Ishikawa (cell line): ENCODE measurements at regions not wholly inside any gene's neighbourhood (a gene's known extent, or its start where the extent isn't known, plus 50 kb on each side); places are given as distances from the start of the nearest gene placed in this dataset.

Source experiments
- CEBPB ChIP-seq: IDR thresholded peaks from 2 replicates; pipeline ENCODE4 v1.6.1; 2012
- CREB1 ChIP-seq: IDR thresholded peaks from 2 replicates; pipeline ENCODE4 v1.6.1; 2012; ENCODE audit warnings: low read depth
- EGR1 ChIP-seq: IDR thresholded peaks from 2 replicates; pipeline ENCODE4 v1.6.1; 2012
- EP300 ChIP-seq: IDR thresholded peaks from 2 replicates; pipeline ENCODE4 v1.6.1; 2012; ENCODE audit warnings: borderline replicate concordance
- FOXM1 ChIP-seq: IDR thresholded peaks from 2 replicates; pipeline ENCODE4 v1.6.1; 2012; ENCODE audit warnings: low read depth, borderline replicate concordance
- MAX ChIP-seq: IDR thresholded peaks from 2 replicates; pipeline ENCODE4 v1.6.1; 2012
- NFIC ChIP-seq: IDR thresholded peaks from 2 replicates; pipeline ENCODE4 v1.6.1; 2012
- RAD21 ChIP-seq: IDR thresholded peaks from 2 replicates; pipeline ENCODE4 v1.6.1; 2012; ENCODE audit warnings: low read depth
- REST ChIP-seq: IDR thresholded peaks from 2 replicates; pipeline ENCODE4 v1.6.1; 2012; ENCODE audit warnings: low read depth, mild to moderate bottlenecking
- TAF1 ChIP-seq: IDR thresholded peaks from 2 replicates; pipeline ENCODE4 v1.6.1; 2012; ENCODE audit warnings: low read depth, mild to moderate bottlenecking
- TCF12 ChIP-seq: IDR thresholded peaks from 2 replicates; pipeline ENCODE4 v1.6.1; 2012; ENCODE audit warnings: low read depth
- TEAD4 ChIP-seq: IDR thresholded peaks from 2 replicates; pipeline ENCODE4 v1.6.1; 2012
- USF1 ChIP-seq: IDR thresholded peaks from 2 replicates; pipeline ENCODE4 v1.6.1; 2012
- YY1 ChIP-seq: IDR thresholded peaks from 2 replicates; pipeline ENCODE4 v1.6.1; 2012; ENCODE audit warnings: low read depth
- ZBTB7A ChIP-seq: IDR thresholded peaks from 2 replicates; pipeline ENCODE4 v1.6.1; 2012; ENCODE audit warnings: low read depth

GRCh38 chr1:172818841-172819527 is 160.1 kb downstream of the FASLG start:
- no peak for TF ChIP-seq TAF1
- TF ChIP-seq CREB1, result no peak
- no peak for TF ChIP-seq REST
- TF ChIP-seq MAX, result no peak
- TF ChIP-seq YY1, result no peak
- no peak for TF ChIP-seq FOXM1
- TF ChIP-seq EGR1, result no peak
- TF ChIP-seq TEAD4, result no peak
- no peak for TF ChIP-seq NFIC
- TF ChIP-seq USF1, result no peak

- TF ChIP-seq TCF12, result no peak
- no peak for TF ChIP-seq CEBPB
- TF ChIP-seq TEAD4, result no peak
- TF ChIP-seq CREB1, result no peak
- no peak for TF ChIP-seq RAD21
- no peak for TF ChIP-seq TAF1
- no peak for TF ChIP-seq REST
- TF ChIP-seq EP300, result no peak
These were observed 161.7 kb downstream of the FASLG start for GRCh38 chr1:172820475-172821158.

- TF ChIP-seq CREB1 (no peak), USF1 (no peak), MAX (no peak), YY1 (no peak), TEAD4 (no peak), ZBTB7A (no peak), REST (no peak), RAD21 (no peak), FOXM1 (no peak), EGR1 (no peak), CEBPB (no peak), TCF12 (no peak), EP300 (no peak), NFIC (no peak)
These were observed 162.8 kb downstream of the FASLG start for GRCh38 chr1:172821609-172822274.

GRCh38 chr1:172822886-172823285 is 164.0 kb downstream of the FASLG start:
- TF ChIP-seq TEAD4, result no peak
- no peak for TF ChIP-seq TAF1
- no peak for TF ChIP-seq EP300
- TF ChIP-seq NFIC, result no peak
- TF ChIP-seq YY1, result no peak
- TF ChIP-seq USF1, result no peak
- no peak for TF ChIP-seq EGR1
- TF ChIP-seq REST, result no peak
- no peak for TF ChIP-seq CEBPB
- no peak for TF ChIP-seq FOXM1
- TF ChIP-seq CREB1, result no peak
- TF ChIP-seq ZBTB7A, result no peak
